DND-41 (cell line): ENCODE measurements at regions not wholly inside any gene's neighbourhood (a gene's known extent, or its start where the extent isn't known, plus 50 kb on each side); places are given as distances from the start of the nearest gene placed in this dataset.

Experiments
- EZH2 ChIP-seq: IDR thresholded peaks from 3 replicates; pipeline ENCODE4 v1.6.1; 2012; ENCODE audit warnings: borderline replicate concordance, low read depth, mild to moderate bottlenecking, moderate library complexity, low read length, inconsistent platforms; ENCODE audit not compliant: severe bottlenecking
- TF ChIP-seq, protein P1 (sequence below): IDR thresholded peaks from 2 replicates; pipeline ENCODE4 v1.5.1; 2012; ENCODE audit warnings: borderline replicate concordance, low read length, moderate library complexity, mild to moderate bottlenecking; ENCODE audit not compliant: poor library complexity, severe bottlenecking; ENCODE audit errors: extremely low read depth

DNA sequence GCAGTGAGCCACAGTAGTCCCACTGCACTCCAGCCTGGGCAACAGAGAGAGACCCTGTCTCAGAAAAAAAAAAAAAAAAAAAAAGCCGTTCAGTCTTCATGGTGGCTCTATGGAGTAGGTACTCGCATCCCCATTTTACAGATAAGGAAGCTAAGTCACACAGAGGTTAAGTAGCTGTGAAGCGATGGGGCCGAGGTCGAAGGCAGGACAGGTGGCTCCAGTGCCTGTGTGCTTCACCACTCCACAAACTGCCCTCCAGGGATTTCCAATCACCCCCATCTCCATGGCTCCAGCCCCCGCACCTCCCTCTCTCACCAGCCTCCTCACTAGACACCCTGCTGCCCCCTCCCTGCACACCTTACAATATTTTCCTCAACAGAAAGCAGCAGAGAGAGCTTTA lies 61.9 kb downstream of the SYF2 start:
- TF ChIP-seq, protein P1, sequence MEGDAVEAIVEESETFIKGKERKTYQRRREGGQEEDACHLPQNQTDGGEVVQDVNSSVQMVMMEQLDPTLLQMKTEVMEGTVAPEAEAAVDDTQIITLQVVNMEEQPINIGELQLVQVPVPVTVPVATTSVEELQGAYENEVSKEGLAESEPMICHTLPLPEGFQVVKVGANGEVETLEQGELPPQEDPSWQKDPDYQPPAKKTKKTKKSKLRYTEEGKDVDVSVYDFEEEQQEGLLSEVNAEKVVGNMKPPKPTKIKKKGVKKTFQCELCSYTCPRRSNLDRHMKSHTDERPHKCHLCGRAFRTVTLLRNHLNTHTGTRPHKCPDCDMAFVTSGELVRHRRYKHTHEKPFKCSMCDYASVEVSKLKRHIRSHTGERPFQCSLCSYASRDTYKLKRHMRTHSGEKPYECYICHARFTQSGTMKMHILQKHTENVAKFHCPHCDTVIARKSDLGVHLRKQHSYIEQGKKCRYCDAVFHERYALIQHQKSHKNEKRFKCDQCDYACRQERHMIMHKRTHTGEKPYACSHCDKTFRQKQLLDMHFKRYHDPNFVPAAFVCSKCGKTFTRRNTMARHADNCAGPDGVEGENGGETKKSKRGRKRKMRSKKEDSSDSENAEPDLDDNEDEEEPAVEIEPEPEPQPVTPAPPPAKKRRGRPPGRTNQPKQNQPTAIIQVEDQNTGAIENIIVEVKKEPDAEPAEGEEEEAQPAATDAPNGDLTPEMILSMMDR, result no peak
- no peak for TF ChIP-seq EZH2
